ENCODE measurements at regions not wholly inside any gene's neighbourhood (a gene's known extent, or its start where the extent isn't known, plus 50 kb on each side); places are given as distances from the start of the nearest gene placed in this dataset.

DNA sequence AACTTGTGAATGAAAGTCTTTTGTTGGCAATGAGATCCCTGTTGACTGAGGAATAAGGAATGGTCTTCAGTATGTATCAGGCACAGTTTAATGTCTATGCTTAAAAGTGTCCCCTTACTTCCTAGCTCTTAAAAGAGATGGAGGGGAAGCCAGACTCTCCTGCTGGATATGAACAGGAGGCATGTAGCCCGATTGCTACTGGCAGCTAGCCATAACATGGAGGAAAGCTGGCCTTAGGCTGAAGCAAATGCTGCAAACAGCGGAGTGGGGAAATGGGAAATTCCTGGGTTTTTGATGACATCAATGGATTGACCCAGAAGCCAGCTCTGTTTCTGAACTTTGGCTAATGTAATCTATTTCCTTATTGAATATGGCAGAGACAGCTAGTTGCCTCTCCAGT is 266.1 kb downstream of the SLC4A3 start:
- H3K4me1 ChIP-seq (ENCODE audit: insufficient read depth, low read length) = no peaks in the 10 kb centered on the region
- H3K9ac ChIP-seq (ENCODE audit: low read depth, low read length) = no peak overlapping the region
- H3K36me3 ChIP-seq (ENCODE audit: insufficient read depth, low read length) = no peaks in the 10 kb centered on the region
- no peaks in the 10 kb centered on the region for H3K9me3 ChIP-seq (ENCODE audit: control insufficient read depth, insufficient read depth, low read length)

DNA sequence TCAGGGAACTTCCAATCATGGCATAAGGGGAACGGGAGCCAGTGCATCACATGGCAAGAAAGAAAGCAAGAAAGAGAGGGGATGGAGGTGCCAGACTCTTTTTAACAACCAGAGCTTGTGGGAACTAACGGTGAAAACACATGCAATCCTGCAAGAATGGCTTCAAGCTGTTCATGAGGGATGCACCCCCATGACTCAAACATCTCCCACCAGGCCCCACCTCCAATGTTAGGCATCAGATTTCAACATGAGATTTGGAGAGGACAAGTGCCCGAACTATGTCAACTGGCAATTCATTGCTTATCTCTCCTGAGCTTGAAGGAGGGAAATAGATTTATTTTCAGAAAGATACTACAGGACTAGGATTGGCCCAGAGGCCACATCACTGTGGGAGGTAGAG is 270.0 kb downstream of the SLC4A3 start:
- Histone ChIP-seq H3K4me1 (ENCODE audit: insufficient read depth, low read length) (0 out of 2 replicates have a peak, but pooled peaks cover 2% of the 10 kb centered on the region), H3K36me3 (ENCODE audit: insufficient read depth, low read length) (no peaks in the 10 kb centered on the region), H3K9me3 (ENCODE audit: control insufficient read depth, insufficient read depth, low read length) (no peaks in the 10 kb centered on the region; the same call in 1 of the 2 replicates), H3K9ac (ENCODE audit: low read depth, low read length) (no peak overlapping the region)

DNA sequence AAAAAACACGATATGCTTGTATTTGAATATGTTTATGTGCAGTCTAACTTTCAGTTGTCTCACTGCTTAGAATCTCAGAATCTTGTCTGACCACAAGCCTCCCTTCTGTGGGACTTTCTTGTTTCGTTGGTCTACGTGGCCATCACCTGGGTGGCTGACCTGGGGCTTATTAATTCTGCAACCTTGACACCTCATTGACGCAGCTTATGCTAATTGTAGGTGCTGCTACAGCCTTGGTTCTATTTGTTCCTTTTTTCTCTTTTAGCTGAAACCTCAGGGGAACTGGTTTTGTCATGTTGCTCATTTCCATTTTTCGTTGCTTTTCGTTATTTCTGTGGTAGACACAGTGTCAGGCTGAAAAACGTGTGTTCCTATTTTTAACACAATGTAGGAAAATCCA is 273.7 kb downstream of the SLC4A3 start:
- H3K36me3 ChIP-seq (ENCODE audit: insufficient read depth, low read length) = no peaks in the 10 kb centered on the region
- H3K9me3 ChIP-seq (ENCODE audit: control insufficient read depth, insufficient read depth, low read length) = no peaks in the 10 kb centered on the region; the same call in 1 of the 2 replicates
- no peak overlapping the region for H3K9ac ChIP-seq (ENCODE audit: low read depth, low read length)
- H3K4me1 ChIP-seq (ENCODE audit: insufficient read depth, low read length) = peaks cover 9% of the 10 kb centered on the region

DNA sequence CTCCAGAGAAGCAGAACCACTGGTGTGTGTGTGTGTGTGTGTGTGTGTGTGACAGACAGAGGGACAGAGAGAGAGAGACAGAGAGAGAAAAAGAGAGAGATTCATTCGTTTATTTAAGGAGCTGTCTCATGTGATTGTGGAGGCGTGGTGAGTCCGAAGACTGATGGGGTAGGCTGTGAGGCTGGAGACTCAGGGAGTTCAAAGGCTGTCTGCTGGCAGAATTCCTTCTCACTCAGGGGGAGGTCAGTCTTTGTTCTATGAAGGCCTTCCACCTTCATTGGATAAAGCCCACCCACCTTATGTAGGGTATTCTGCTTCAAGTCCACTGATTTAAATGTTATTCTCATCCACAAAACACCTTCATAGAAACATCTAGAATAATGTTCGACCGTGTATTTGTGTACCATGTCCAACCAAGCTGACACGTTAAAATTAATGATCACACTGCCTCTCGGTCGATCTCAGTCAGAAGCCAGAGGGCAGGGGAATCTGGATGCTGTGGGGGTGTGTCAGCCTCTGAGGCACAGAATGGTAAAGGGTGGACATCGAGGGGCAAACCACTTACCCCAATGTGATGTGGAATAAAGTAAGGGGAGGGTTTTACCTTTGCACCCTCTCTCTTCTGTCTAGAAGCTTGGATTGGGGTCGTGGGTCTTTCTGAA is 275.6 kb downstream of the SLC4A3 start:
- Histone ChIP-seq H3K9me3 (ENCODE audit: control insufficient read depth, insufficient read depth, low read length) (no peaks in the 10 kb centered on the region; the same call in 1 of the 2 replicates), H3K36me3 (ENCODE audit: insufficient read depth, low read length) (no peaks in the 10 kb centered on the region), H3K4me1 (ENCODE audit: insufficient read depth, low read length) (peaks cover 9% of the 10 kb centered on the region), H3K9ac (ENCODE audit: low read depth, low read length) (no peak overlapping the region)

DNA sequence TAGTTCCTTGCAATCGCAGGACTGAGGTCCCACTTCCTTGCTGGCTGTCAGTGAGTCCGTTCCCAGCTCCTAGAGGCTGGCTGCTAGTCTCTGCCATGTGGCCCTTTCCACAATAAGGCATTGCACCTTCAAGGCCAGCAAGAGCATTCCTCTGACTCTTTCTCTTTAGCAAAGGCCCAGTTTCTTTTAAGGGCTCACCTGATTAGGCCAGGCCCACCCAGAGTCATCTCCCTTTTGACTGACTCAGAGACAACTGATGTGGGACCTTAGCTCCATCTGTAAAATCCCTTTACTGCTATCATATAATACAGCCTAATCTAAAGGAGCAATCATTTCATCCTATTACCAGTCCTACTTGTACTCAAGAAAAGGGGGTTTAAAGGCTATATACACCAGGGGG is 278.2 kb downstream of the SLC4A3 start:
- Histone ChIP-seq H3K36me3 (ENCODE audit: insufficient read depth, low read length) (no peaks in the 10 kb centered on the region), H3K9me3 (ENCODE audit: control insufficient read depth, insufficient read depth, low read length) (no peaks in the 10 kb centered on the region), H3K9ac (ENCODE audit: low read depth, low read length) (no peak overlapping the region), H3K4me1 (ENCODE audit: insufficient read depth, low read length) (peaks cover 9% of the 10 kb centered on the region)

DNA sequence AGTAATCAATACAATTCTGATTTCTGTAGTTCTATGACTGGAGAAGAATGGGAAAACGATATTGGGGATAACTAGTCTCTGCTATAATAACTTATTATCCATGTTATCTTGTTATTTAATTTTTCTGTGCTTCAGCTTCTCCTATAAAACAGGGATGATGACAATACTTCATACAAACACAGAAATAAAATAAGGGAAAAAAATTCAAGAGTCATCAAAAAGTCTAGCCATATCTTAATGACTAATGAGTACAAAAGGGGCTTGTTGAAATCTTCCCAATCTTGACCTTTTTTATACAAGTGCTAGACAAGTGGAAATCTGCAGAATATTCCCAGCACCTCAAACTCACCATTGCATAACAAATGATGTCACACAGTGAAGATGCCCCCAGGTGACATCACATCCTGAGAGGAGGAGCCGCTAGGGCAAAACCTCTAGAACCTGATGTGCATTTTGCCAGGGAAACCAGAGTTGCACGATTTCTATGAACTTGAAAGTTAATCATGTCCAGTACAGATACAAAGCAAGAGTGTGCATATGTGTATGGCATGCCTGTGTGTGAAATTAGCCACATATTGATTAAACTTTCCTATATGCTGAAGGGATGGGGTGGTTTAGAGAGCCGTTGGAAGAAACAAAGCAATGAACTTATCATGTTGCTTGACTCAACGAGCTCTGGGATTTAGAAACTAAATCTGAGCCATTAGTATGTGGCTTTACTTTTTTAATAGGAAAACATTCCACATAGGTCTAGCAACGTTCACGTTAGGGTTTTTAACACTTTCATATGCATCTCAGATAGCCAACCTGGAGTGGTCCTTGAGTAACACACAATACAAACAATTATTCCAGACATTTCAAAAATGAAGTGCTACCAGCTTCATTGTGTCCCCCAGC is 278.9 kb downstream of the SLC4A3 start:
- Histone ChIP-seq H3K9me3 (ENCODE audit: control insufficient read depth, insufficient read depth, low read length) (no peaks in the 10 kb centered on the region), H3K36me3 (ENCODE audit: insufficient read depth, low read length) (no peaks in the 10 kb centered on the region), H3K9ac (ENCODE audit: low read depth, low read length) (no peak overlapping the region), H3K4me1 (ENCODE audit: insufficient read depth, low read length) (peaks cover 9% of the 10 kb centered on the region)

DNA sequence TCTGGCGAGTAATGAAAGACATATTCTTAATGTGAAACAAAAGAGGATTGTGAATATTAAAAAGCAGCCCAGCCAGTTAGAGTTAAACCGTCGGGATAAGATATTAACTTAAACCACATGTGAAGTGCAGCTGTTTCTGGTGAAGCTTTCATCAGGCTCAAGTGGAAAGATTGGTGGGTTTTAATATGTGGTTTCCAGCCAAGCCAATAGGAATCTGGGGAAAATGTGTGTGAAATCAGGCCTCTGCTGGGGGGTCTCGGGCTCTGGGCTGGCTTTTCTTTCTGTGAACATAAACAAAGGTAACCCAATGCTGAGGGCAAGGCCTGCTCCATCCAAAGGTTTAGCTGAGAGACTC is 279.6 kb downstream of the SLC4A3 start:
- Histone ChIP-seq H3K36me3 (ENCODE audit: insufficient read depth, low read length) (no peaks in the 10 kb centered on the region), H3K9ac (ENCODE audit: low read depth, low read length) (no peak overlapping the region), H3K9me3 (ENCODE audit: control insufficient read depth, insufficient read depth, low read length) (no peaks in the 10 kb centered on the region), H3K4me1 (ENCODE audit: insufficient read depth, low read length) (peaks cover 9% of the 10 kb centered on the region)

DNA sequence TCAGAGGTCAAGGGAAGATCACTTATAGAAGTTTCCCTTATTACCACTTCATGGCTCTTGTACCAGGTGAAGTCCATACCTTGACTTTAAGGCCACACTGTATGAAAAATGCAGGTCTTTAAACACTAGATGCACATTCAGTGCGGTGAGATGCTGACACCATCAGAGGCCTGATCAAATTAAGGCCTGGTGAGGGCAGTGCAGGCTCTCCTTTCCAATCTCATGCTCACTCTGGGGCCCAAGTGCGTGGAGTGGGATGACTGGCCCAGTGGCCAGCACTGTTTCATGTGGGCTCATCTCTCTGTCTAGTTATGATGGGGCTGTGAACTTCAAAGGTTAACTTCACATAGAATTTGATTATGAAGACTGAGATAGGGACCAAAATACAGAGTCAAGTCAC is 281.1 kb downstream of the SLC4A3 start:
- H3K36me3 ChIP-seq (ENCODE audit: insufficient read depth, low read length) = no peaks in the 10 kb centered on the region
- no peaks in the 10 kb centered on the region for H3K9me3 ChIP-seq (ENCODE audit: control insufficient read depth, insufficient read depth, low read length)
- no peak overlapping the region for H3K9ac ChIP-seq (ENCODE audit: low read depth, low read length)
- no peaks in the 10 kb centered on the region for H3K4me1 ChIP-seq (ENCODE audit: insufficient read depth, low read length)

DNA sequence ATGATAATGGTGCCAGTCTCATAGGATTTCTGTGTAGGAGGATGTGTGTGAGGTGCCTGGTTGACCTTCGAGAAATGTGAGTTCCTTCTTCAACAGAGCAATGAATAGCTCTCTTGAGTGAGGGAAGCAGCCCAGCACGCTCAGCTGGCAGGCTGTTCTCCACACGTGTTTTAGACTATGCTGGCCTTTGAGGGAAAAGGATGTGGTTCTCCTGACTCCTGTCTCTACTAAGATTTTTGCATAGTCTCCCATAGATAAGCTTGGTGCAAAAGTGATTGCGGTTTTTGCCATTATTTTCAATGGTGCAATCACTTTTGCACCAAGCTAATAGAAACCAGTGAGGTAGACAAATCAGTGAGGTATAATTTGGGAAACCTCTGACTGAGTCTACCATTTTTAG is 284.1 kb downstream of the SLC4A3 start:
- Histone ChIP-seq H3K36me3 (ENCODE audit: insufficient read depth, low read length) (no peaks in the 10 kb centered on the region), H3K4me1 (ENCODE audit: insufficient read depth, low read length) (no peaks in the 10 kb centered on the region), H3K9me3 (ENCODE audit: control insufficient read depth, insufficient read depth, low read length) (no peaks in the 10 kb centered on the region)

DNA sequence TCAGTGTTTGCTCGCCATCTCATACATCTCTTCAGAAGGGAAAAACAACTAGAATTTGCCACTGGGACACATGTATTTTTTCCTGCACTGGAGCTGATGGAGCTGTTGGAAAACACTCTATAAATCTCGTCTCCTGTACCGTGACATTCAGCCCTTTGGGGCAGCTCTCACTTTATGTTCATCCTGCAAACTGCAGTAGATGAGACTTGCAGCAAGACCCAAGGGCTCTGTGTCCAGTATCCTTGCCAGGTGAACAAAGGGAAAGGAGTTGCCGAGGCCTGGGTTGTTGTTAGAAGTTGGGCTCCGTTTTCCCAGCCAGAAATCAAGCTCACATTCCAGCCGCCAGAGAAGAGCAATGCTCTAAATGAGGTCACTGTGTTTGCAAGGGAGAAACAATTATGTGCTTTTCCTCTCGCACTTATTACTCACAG is 285.1 kb downstream of the SLC4A3 start:
- Histone ChIP-seq H3K36me3 (ENCODE audit: insufficient read depth, low read length) (no peaks in the 10 kb centered on the region), H3K4me1 (ENCODE audit: insufficient read depth, low read length) (no peaks in the 10 kb centered on the region), H3K9me3 (ENCODE audit: control insufficient read depth, insufficient read depth, low read length) (no peaks in the 10 kb centered on the region), H3K9ac (ENCODE audit: low read depth, low read length) (no peak overlapping the region)

More for the DNA sequence above, 284.1 kb downstream of the SLC4A3 start:
- H3K9ac ChIP-seq (ENCODE audit: low read depth, low read length) = no peak overlapping the region

DNA sequence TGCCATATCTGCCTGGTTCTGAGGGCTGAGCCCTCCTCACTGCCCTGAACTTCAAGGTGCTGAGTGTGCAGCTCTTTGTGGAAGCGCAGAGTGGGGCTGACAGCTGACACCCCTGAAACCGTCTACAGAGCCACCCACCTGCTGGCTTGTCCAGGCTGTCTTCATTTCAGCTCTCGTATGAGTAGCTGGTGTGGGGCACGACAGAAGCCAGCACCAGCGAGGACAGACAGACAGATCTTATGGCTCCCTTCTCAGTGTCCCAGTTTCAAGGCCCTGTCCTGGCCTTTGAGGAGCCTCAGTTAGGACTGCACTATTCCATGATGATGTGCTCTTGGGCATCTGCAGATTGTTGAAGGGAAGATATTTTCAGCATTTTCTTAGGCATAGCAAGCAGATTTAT is 287.1 kb downstream of the SLC4A3 start:
- Histone ChIP-seq H3K9me3 (ENCODE audit: control insufficient read depth, insufficient read depth, low read length) (no peaks in the 10 kb centered on the region), H3K36me3 (ENCODE audit: insufficient read depth, low read length) (no peaks in the 10 kb centered on the region), H3K4me1 (ENCODE audit: insufficient read depth, low read length) (no peaks in the 10 kb centered on the region)

DNA sequence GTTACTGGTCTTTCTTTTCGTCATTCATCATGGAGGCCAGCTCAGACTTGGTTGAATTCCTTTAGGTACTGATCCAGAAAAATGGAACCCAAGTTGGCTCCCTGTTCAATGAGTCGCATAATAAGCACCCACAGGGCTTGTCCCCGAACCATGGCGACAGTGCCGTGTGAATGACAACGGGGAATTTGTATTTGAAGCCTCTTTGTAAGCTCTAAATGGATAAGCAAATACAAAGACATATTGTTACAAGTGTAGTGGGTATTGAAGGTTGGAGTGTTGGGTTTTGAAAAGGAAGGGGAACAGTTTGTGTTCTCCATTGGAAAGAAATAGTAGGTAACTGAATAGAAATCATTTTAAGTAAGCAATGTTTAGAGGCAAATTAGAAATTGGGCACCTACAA is 288.9 kb downstream of the SLC4A3 start:
- H3K9me3 ChIP-seq (ENCODE audit: control insufficient read depth, insufficient read depth, low read length) = no peaks in the 10 kb centered on the region
- no peaks in the 10 kb centered on the region for H3K4me1 ChIP-seq (ENCODE audit: insufficient read depth, low read length)
- H3K36me3 ChIP-seq (ENCODE audit: insufficient read depth, low read length) = no peaks in the 10 kb centered on the region
- H3K9ac ChIP-seq (ENCODE audit: low read depth, low read length) = no peak overlapping the region

More for the DNA sequence above, 287.1 kb downstream of the SLC4A3 start:
- no peak overlapping the region for H3K9ac ChIP-seq (ENCODE audit: low read depth, low read length)

DNA sequence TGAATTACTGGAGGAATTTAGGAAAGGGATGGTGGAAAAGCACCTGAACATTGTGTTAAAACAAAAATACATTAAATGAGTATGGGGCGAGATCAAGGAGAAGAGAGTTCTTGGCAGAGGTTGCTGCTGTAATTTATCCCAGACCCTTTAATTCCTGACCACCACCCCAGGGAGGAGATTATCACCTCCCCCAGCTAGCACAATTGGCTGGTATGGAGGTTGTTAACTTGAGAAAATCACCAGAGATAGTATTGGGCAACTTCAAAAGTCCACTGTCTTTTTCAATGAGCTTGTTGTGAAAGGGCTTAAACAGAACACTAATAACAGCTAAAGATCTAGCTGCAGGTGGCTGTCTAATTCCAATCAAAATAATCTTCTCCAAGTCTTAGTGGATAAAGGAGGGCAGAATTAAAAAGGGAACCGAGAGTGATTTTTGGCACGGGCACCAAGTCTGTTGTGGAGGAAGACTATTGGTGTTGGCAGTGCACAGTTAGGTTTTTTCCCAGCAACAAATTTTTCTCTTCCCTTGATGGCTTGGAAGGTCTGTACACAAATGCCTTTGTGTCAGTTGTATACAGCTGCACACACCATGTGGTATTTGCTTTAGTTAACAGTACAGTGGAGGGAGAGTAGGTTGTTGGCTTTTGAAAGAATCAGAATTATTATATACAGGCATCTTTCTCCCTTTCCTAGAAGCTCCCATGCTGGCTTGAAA is 289.5 kb downstream of the SLC4A3 start:
- H3K36me3 ChIP-seq (ENCODE audit: insufficient read depth, low read length) = no peaks in the 10 kb centered on the region
- H3K9ac ChIP-seq (ENCODE audit: low read depth, low read length) = no peak overlapping the region
- no peaks in the 10 kb centered on the region for H3K9me3 ChIP-seq (ENCODE audit: control insufficient read depth, insufficient read depth, low read length)
- H3K4me1 ChIP-seq (ENCODE audit: insufficient read depth, low read length) = no peaks in the 10 kb centered on the region

DNA sequence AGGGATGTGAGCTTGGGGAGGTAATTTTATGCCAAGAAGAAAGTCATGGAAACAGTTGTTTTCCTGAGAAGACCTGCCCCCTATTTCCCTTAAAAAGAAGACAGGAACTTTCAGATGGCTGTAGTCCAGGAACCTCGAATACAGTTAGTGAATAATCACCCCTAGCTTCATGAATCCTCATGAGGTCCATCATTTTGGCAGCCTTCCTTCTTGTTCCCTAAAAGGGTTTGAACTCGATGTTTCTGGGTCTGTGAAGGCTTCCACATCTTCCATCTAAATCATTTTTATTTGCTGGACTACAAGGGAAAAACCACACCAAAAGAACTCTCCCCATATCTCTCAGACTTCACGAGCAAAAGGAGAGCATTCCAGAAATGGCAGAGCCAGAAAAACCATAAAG is 290.8 kb downstream of the SLC4A3 start:
- Histone ChIP-seq H3K9me3 (ENCODE audit: control insufficient read depth, insufficient read depth, low read length) (no peaks in the 10 kb centered on the region), H3K36me3 (ENCODE audit: insufficient read depth, low read length) (no peaks in the 10 kb centered on the region)

More for the DNA sequence above, 290.8 kb downstream of the SLC4A3 start:
- H3K4me1 ChIP-seq (ENCODE audit: insufficient read depth, low read length) = no peaks in the 10 kb centered on the region
- no peak overlapping the region for H3K9ac ChIP-seq (ENCODE audit: low read depth, low read length)

All from ES-I3 (cell line).